SK-N-SH (cell line): ENCODE measurements at regions not wholly inside any gene's neighbourhood (a gene's known extent, or its start where the extent isn't known, plus 50 kb on each side); places are given as distances from the start of the nearest gene placed in this dataset.

Experiments
- CHD2 ChIP-seq: fragments of 150-350 bp; IDR thresholded peaks from 2 replicates; pipeline ENCODE4 v1.6.1; 2018; ENCODE audit warnings: low read length; ENCODE audit not compliant: partially characterized antibody
- EP300 ChIP-seq, 2 experiments: IDR thresholded peaks; 2 replicates each; pipeline versions ENCODE4 v1.4.0 to v1.6.1; 2012; ENCODE audit warnings: borderline replicate concordance in 1 of 2, low read depth in 1 of 2, low read length in 1 of 2
- JUND ChIP-seq: IDR thresholded peaks from 2 replicates; pipeline ENCODE4 v1.4.0; 2012
- MXI1 ChIP-seq: IDR thresholded peaks from 2 replicates; pipeline ENCODE4 v1.6.1; 2012; ENCODE audit warnings: mild to moderate bottlenecking, low read depth, low read length, improper control_type of control experiment
- RXRA ChIP-seq: IDR thresholded peaks from 2 replicates; pipeline ENCODE4 v1.4.0; 2012; ENCODE audit warnings: low read depth, mild to moderate bottlenecking, borderline replicate concordance
- TF ChIP-seq, protein P1 (sequence below): fragments of 200-600 bp; sonication (generic); IDR thresholded peaks from 2 replicates; pipeline ENCODE4 v1.6.1; 2017; ENCODE audit warnings: antibody characterized with exemption, mild to moderate bottlenecking, moderate library complexity

DNA sequence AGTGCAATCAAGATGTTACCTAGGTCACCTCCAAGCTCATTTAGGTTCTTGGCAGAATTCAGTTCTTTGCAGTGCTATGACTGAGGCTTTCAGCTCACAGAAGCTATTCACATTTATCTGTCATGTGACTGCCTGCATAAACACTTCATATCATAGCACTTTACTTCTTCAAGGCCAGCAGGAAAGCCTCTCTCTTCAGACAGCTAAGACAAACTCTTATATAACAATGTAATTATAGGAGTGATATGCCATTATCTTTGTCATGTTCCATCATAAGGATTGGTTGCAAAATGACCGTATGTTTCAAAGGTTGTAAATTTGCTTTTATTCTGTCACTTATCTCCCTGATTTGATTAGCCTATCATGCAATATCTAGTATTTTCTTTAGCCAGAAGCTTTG is 78.8 kb upstream of the TMEM196 start:
- TF ChIP-seq RXRA (no peak), CHD2 (no peak), EP300 (IDR thresholded peaks at IDR 0.05; ENCODE audit: borderline replicate concordance in 1 of 2, low read depth in 1 of 2, low read length in 1 of 2) (no peak), JUND (no peak), MXI1 (no peak)
- TF ChIP-seq, protein P1, sequence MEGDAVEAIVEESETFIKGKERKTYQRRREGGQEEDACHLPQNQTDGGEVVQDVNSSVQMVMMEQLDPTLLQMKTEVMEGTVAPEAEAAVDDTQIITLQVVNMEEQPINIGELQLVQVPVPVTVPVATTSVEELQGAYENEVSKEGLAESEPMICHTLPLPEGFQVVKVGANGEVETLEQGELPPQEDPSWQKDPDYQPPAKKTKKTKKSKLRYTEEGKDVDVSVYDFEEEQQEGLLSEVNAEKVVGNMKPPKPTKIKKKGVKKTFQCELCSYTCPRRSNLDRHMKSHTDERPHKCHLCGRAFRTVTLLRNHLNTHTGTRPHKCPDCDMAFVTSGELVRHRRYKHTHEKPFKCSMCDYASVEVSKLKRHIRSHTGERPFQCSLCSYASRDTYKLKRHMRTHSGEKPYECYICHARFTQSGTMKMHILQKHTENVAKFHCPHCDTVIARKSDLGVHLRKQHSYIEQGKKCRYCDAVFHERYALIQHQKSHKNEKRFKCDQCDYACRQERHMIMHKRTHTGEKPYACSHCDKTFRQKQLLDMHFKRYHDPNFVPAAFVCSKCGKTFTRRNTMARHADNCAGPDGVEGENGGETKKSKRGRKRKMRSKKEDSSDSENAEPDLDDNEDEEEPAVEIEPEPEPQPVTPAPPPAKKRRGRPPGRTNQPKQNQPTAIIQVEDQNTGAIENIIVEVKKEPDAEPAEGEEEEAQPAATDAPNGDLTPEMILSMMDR = no peak
